ENCODE measurements at regions not wholly inside any gene's neighbourhood (a gene's known extent, or its start where the extent isn't known, plus 50 kb on each side); places are given as distances from the start of the nearest gene placed in this dataset.

DNA sequence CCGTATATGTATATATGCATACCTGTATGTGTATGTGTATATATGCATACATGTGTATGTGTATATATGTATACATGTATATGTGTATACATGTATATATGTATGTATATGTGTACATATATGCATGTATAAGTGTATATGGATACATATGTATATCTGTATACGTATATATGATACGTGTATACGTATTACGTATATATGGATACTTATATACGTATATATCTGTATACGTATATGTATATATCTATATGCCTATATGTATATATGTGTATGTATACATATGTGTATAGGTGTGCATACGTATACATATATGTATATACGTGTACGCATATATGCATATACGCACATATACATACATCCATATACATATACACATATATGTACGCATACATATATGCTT is 681.6 kb upstream of the ANO3 start:
- TF ChIP-seq CTCF (IDR thresholded peaks at IDR 0.05) = no peak

GRCh38 chr11:25655636-25656035 is 676.3 kb upstream of the ANO3 start:
- no peak for TF ChIP-seq CTCF (IDR thresholded peaks at IDR 0.05)

DNA sequence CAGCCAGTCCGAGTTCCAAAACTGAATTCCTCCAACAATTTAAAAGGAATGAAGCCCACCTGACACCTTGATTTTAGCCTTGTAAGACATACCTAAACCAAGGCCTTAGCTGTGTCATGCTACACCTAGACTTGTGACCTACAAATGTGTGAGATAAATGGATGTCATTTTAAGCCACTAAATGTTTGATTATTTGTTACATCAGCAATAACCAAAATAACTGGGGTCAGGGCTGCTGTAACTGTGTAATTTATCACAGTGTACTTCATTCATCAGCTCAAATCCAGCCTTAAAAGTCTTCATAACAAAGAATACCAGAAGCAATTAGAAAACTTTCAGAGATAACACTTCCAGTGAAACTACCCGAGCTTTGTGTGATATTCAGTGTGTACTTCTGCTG is 673.0 kb upstream of the ANO3 start:
- TF ChIP-seq CTCF (IDR thresholded peaks at IDR 0.05) = no peak

DNA sequence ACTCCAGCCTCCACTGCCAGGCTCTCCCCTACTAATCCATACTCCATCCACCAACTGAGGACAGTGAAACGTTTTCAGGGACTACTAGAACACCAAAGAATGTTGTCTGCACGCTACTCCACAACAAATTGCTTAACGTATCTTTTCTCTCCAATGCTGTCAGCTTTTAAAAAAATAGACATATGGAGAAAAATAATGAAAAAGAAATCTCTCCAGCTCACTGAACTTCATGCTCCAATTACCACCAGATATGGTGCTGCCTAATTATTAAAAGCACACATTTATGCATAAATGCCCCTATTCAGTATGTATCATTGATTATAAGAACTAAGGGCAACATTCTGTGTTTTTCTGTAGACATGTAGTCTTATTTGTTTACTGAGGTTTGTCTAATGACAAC is 672.2 kb upstream of the ANO3 start:
- TF ChIP-seq CTCF (IDR thresholded peaks at IDR 0.05) = no peak

GRCh38 chr11:25667871-25668270 is 664.1 kb upstream of the ANO3 start:
- no peak for TF ChIP-seq CTCF (IDR thresholded peaks at IDR 0.05)

DNA sequence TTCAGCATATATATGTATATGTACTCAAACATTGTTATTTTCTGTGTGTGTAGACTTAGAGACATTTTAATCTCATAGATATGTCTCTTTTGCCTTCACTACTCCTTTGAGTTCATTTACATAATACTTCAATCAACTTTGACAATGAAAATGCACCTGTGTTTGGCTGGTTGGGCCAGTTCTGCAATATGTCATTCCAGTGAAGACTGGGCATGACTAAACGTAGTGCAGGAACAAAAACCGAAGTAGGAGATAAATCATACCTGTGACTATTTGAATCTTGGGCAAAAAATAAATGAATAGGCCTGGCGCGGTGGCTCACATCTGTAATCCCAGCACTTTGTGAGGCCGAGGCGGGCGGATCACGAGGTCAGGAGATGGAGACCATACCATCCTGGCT is 640.0 kb upstream of the ANO3 start:
- TF ChIP-seq CTCF (IDR thresholded peaks at IDR 0.05) = no peak

DNA sequence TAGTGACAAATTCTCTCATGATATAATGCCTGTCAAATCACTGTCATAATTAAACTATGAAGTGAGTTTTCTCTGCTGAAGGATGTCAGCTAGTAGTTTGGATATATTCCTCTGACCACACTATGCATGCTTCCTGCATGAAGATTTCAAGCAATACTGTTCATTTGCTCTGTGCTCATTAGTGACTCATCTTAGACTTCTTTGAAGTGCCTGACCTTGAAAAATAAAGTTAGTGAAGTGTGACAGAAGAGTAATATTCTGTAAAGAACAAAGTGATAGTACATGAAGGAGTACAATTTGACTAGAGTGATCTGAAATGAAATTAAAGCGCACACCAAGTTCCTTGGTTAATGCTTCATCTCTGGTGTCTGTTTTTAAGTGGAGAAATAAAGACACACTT is 629.5 kb upstream of the ANO3 start:
- no peak for TF ChIP-seq CTCF (IDR thresholded peaks at IDR 0.05)

DNA sequence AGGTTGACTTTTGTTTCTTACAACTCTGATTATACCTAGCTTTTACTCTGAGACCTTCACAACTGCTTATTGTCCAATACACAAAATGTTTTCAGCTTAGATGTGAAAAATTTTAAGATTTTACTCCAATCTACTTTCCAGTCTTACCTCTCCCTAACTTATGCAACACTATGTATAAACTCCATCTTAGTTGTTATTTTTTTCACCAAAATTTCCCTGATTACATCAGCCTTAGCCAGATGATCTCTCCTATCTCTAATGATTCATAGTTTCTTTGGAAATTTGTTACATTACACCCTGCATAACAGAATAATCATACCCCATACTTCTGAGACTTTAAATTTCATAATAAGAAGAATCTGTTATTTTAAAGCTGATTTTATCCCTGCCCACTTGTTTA is 621.0 kb upstream of the ANO3 start:
- no peak for TF ChIP-seq CTCF (IDR thresholded peaks at IDR 0.05)
